ENCODE measurements at regions not wholly inside any gene's neighbourhood (a gene's known extent, or its start where the extent isn't known, plus 50 kb on each side); places are given as distances from the start of the nearest gene placed in this dataset.

- Histone ChIP-seq H3K9me3 (ENCODE audit: control insufficient read depth in 4 of 4, insufficient read depth in 3 of 4, low read length in 3 of 4) (peaks cover 0 to under 1% (median 0%) of the 10 kb centered on the region in 4 donors), H3K4me1 (ENCODE audit: control insufficient read depth in 5 of 5, insufficient read depth in 5 of 5, low read length in 5 of 5) (no peaks in the 10 kb centered on the region), H3K4me3 (no peak overlapping the region), H3K9ac (ENCODE audit: insufficient read depth in 1 of 2, low read length in 2 of 2) (no peak overlapping the region), H3K36me3 (ENCODE audit: control insufficient read depth in 4 of 4, insufficient read depth in 4 of 4, low read length in 4 of 4) (no peaks in the 10 kb centered on the region), H3K27me3 (ENCODE audit: control insufficient read depth in 3 of 3, insufficient read depth in 3 of 3, low read length in 2 of 3) (no peaks in the 10 kb centered on the region), H3K27ac (ENCODE audit: low read depth in 1 of 2, low read length in 1 of 2) (no peak overlapping the region)
- no peak for TF ChIP-seq CTCF (IDR thresholded peaks at IDR 0.05; ENCODE audit: control extremely low read depth, extremely low read depth)
- DNase-seq, result no peak
- ATAC-seq (ENCODE audit: insufficient read depth, low FRiP score), result no peak
- WGBS, 2 donors, result 86 to 89% methylated on average over 3 of the region's 3 CpGs
Observed at GRCh38 chr4:77500801-77501200, 104.8 kb upstream of the CXCL13 start.

- Histone ChIP-seq H3K4me1 (ENCODE audit: control insufficient read depth in 5 of 5, insufficient read depth in 5 of 5, low read length in 5 of 5) (no peaks in the 10 kb centered on the region), H3K4me3 (no peak overlapping the region), H3K9ac (ENCODE audit: insufficient read depth in 1 of 2, low read length in 2 of 2) (no peak overlapping the region), H3K27ac (ENCODE audit: low read depth in 1 of 2, low read length in 1 of 2) (no peak overlapping the region), H3K9me3 (ENCODE audit: control insufficient read depth in 4 of 4, insufficient read depth in 3 of 4, low read length in 3 of 4) (no peaks in the 10 kb centered on the region), H3K36me3 (ENCODE audit: control insufficient read depth in 4 of 4, insufficient read depth in 4 of 4, low read length in 4 of 4) (no peaks in the 10 kb centered on the region), H3K27me3 (ENCODE audit: control insufficient read depth in 3 of 3, insufficient read depth in 3 of 3, low read length in 2 of 3) (no peaks in the 10 kb centered on the region)
- TF ChIP-seq CTCF (IDR thresholded peaks at IDR 0.05; ENCODE audit: control extremely low read depth, extremely low read depth), result no peak
- DNase-seq (no peak), ATAC-seq (ENCODE audit: insufficient read depth, low FRiP score) (no peak)
Observed at GRCh38 chr4:77501240-77501639, 104.4 kb upstream of the CXCL13 start.

- no peak for TF ChIP-seq CTCF (IDR thresholded peaks at IDR 0.05; ENCODE audit: control extremely low read depth, extremely low read depth)
- WGBS, 2 donors, result 49 to 55% methylated on average over 2 of the region's 2 CpGs
Observed at GRCh38 chr4:77501851-77502250, 103.8 kb upstream of the CXCL13 start.

GRCh38 chr4:77504407-77504806 lies 101.2 kb upstream of the CXCL13 start:
- no peak for ATAC-seq (ENCODE audit: insufficient read depth, low FRiP score)
- no peak for TF ChIP-seq CTCF (IDR thresholded peaks at IDR 0.05; ENCODE audit: control extremely low read depth, extremely low read depth)
- WGBS, 2 donors, result 44 to 57% methylated on average over 2 of the region's 2 CpGs

More at GRCh38 chr4:77501851-77502250, 103.8 kb upstream of the CXCL13 start:
- DNase-seq, result no peak
- no peak overlapping the region for H3K27ac ChIP-seq (ENCODE audit: low read depth in 1 of 2, low read length in 1 of 2)
- no peak for ATAC-seq (ENCODE audit: insufficient read depth, low FRiP score)
- no peaks in the 10 kb centered on the region for H3K27me3 ChIP-seq (ENCODE audit: control insufficient read depth in 3 of 3, insufficient read depth in 3 of 3, low read length in 2 of 3)
- H3K4me3 ChIP-seq, result no peak overlapping the region
- no peak overlapping the region for H3K9ac ChIP-seq (ENCODE audit: insufficient read depth in 1 of 2, low read length in 2 of 2)
- H3K9me3 ChIP-seq (ENCODE audit: control insufficient read depth in 4 of 4, insufficient read depth in 3 of 4, low read length in 3 of 4), result no peaks in the 10 kb centered on the region
- no peaks in the 10 kb centered on the region for H3K4me1 ChIP-seq (ENCODE audit: control insufficient read depth in 5 of 5, insufficient read depth in 5 of 5, low read length in 5 of 5)
- no peaks in the 10 kb centered on the region for H3K36me3 ChIP-seq (ENCODE audit: control insufficient read depth in 4 of 4, insufficient read depth in 4 of 4, low read length in 4 of 4)

More at GRCh38 chr4:77504407-77504806, 101.2 kb upstream of the CXCL13 start:
- Histone ChIP-seq H3K9me3 (ENCODE audit: control insufficient read depth in 4 of 4, insufficient read depth in 3 of 4, low read length in 3 of 4) (no peaks in the 10 kb centered on the region), H3K27me3 (ENCODE audit: control insufficient read depth in 3 of 3, insufficient read depth in 3 of 3, low read length in 2 of 3) (no peaks in the 10 kb centered on the region), H3K9ac (ENCODE audit: insufficient read depth in 1 of 2, low read length in 2 of 2) (no peak overlapping the region), H3K4me1 (ENCODE audit: control insufficient read depth in 5 of 5, insufficient read depth in 5 of 5, low read length in 5 of 5) (no peaks in the 10 kb centered on the region), H3K36me3 (ENCODE audit: control insufficient read depth in 4 of 4, insufficient read depth in 4 of 4, low read length in 4 of 4) (no peaks in the 10 kb centered on the region), H3K4me3 (no peak overlapping the region), H3K27ac (ENCODE audit: low read depth in 1 of 2, low read length in 1 of 2) (no peak overlapping the region)
- DNase-seq, result no peak
